CD14-positive monocyte (primary cell): ENCODE measurements at regions not wholly inside any gene's neighbourhood (a gene's known extent, or its start where the extent isn't known, plus 50 kb on each side); places are given as distances from the start of the nearest gene placed in this dataset.

Experiments used
- DNase-seq, 3 donors: peaks; one replicate each; pipeline ENCODE4 v3.0.0-alpha.2; 2011 to 2022
- H2AFZ ChIP-seq: 2 replicates; pipeline ENCODE4 v1.6.0; 2012; ENCODE audit warnings: mild to moderate bottlenecking, low read depth, low read length, inconsistent platforms; ENCODE audit not compliant: insufficient read depth, poor library complexity, severe bottlenecking
- H3K27ac ChIP-seq, 2 donors: 1 replicate in 1 of 2; 2 replicates in 1 of 2; pipeline ENCODE4 v1.5.1; 2012 to 2013; ENCODE audit warnings: low read length in 2 of 2, control low read depth in 1 of 2, inconsistent platforms in 1 of 2, low read depth in 1 of 2, mild to moderate bottlenecking in 1 of 2
- H3K27me3 ChIP-seq, 2 donors: one replicate each; pipeline versions ENCODE4 v1.6.0 to v1.6.1; 2011 to 2013; ENCODE audit warnings: low read length in 2 of 2; ENCODE audit not compliant: control insufficient read depth in 2 of 2, insufficient read depth in 2 of 2
- H3K36me3 ChIP-seq, 2 donors: replicated peaks in 1 of 2; 1 replicate in 1 of 2; 2 replicates in 1 of 2; pipeline versions ENCODE4 v1.5.1 to v1.6.1; 2012 to 2013; ENCODE audit warnings: low read length in 2 of 2, control low read depth in 1 of 2, inconsistent platforms in 1 of 2, mild to moderate bottlenecking in 1 of 2; ENCODE audit not compliant: insufficient read depth in 2 of 2, control insufficient read depth in 1 of 2
- H3K4me1 ChIP-seq, 2 donors: 1 replicate in 1 of 2; 2 replicates in 1 of 2; pipeline versions ENCODE4 v1.5.1 to v1.6.1; 2012 to 2013; ENCODE audit warnings: low read length in 2 of 2, control low read depth in 1 of 2, inconsistent platforms in 1 of 2, mild to moderate bottlenecking in 1 of 2, moderate library complexity in 1 of 2; ENCODE audit not compliant: insufficient read depth in 2 of 2, control insufficient read depth in 1 of 2
- H3K4me2 ChIP-seq: replicated peaks from 2 replicates; pipeline ENCODE3; 2012; ENCODE audit warnings: low read length, moderate library complexity, mild to moderate bottlenecking; ENCODE audit not compliant: poor library complexity, severe bottlenecking; ENCODE audit errors: extremely low read depth
- H3K4me3 ChIP-seq, 3 experiments: fragments of 200-600 bp in 1 of 3; sonication (generic) in 1 of 3; replicated peaks in 1 of 3; 1 replicate in 2 of 3; 2 replicates in 1 of 3; pipeline ENCODE4 v1.5.1; 2011 to 2013; ENCODE audit warnings: low read length in 3 of 3, mild to moderate bottlenecking in 3 of 3, control low read depth in 2 of 3, low read depth in 2 of 3, inconsistent platforms in 1 of 3, moderate library complexity in 1 of 3
- H3K79me2 ChIP-seq: 2 replicates; pipeline ENCODE4 v1.6.0; 2012; ENCODE audit warnings: mild to moderate bottlenecking, control low read depth, inconsistent platforms, low read length, moderate library complexity; ENCODE audit not compliant: insufficient read depth
- H3K9ac ChIP-seq: 2 replicates; pipeline ENCODE4 v1.6.0; 2017; ENCODE audit warnings: low read length, mild to moderate bottlenecking; ENCODE audit not compliant: insufficient read depth, poor library complexity, severe bottlenecking
- H3K9me3 ChIP-seq, 2 donors: replicated peaks in 1 of 2; 1 replicate in 1 of 2; 2 replicates in 1 of 2; pipeline versions ENCODE4 v1.5.1 to v1.6.1; 2012 to 2013; ENCODE audit warnings: low read length in 2 of 2, control low read depth in 1 of 2; ENCODE audit not compliant: control insufficient read depth in 1 of 2, insufficient read depth in 1 of 2
- H4K20me1 ChIP-seq: 2 replicates; pipeline ENCODE4 v1.6.0; 2012; ENCODE audit warnings: mild to moderate bottlenecking, low read length, control low read depth, moderate library complexity; ENCODE audit not compliant: insufficient read depth
- H3K27ac Mint-ChIP-seq, 7 donors: one replicate each; pipeline ENCODE4 v1.8.0; 2020; ENCODE audit warnings: mild to moderate bottlenecking in 7 of 7, mixed read lengths in 7 of 7, moderate library complexity in 6 of 7, inconsistent platforms in 2 of 7
- H3K27me3 Mint-ChIP-seq, 3 donors: one replicate each; pipeline ENCODE4 v1.8.0; 2021 to 2022; ENCODE audit warnings: low read depth in 3 of 3, mild to moderate bottlenecking in 3 of 3, mixed read lengths in 3 of 3, moderate library complexity in 3 of 3, inconsistent platforms in 1 of 3
- H3K36me3 Mint-ChIP-seq, 2 donors: one replicate each; pipeline ENCODE4 v1.8.0; 2020; ENCODE audit warnings: mixed read lengths in 2 of 2, inconsistent platforms in 1 of 2, mild to moderate bottlenecking in 1 of 2
- H3K4me1 Mint-ChIP-seq: one replicate; pipeline ENCODE4 v1.8.0; 2020; ENCODE audit warnings: mild to moderate bottlenecking, mixed read lengths
- H3K4me3 Mint-ChIP-seq, 2 donors: one replicate each; pipeline ENCODE4 v1.8.0; 2020; ENCODE audit warnings: mild to moderate bottlenecking in 2 of 2, mixed read lengths in 2 of 2, moderate library complexity in 1 of 2
- H3K9me3 Mint-ChIP-seq, 7 donors: one replicate each; pipeline ENCODE4 v1.8.0; 2020 to 2022; ENCODE audit warnings: mixed read lengths in 7 of 7, mild to moderate bottlenecking in 6 of 7, moderate library complexity in 6 of 7, inconsistent platforms in 2 of 7
- CTCF ChIP-seq: fragments of 200-600 bp; IDR thresholded peaks from one replicate; pipeline ENCODE4 v1.8.0; 2022; ENCODE audit warnings: antibody characterized with exemption, mild to moderate bottlenecking
- WGBS: methylation state at CpG from one replicate; pipeline ENCODE4 v1.1.5; 2013; ENCODE audit warnings: missing lambda C conversion rate; ENCODE audit not compliant: insufficient coverage; 5-methylcytosine and 5-hydroxymethylcytosine counted together
- intact Hi-C, 2 donors: fragments of 100-400 bp; cut with micrococcal nuclease; formaldehyde crosslinking; loops; one replicate each; pipeline versions ENCODE4 v1.15.0 to v1.15.1; 2023

DNA sequence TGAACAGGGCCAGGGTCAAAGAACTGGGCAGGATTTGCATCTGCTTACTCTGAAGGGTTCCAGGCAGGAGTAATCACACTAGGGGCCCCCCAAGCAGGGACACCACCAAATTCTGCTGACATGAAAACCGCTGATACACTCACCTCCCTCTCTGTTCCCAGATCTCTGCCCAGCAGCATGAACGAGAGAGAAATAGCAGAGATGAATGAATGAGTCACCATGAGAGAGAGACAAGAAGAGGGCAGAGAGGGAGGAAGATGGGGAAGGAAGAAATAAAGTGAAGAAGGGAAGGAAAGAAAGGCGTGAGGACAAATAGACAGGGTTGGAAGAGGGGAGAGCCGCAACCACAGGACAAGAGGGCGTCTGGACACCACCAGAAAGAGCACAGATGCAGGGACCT, 285.9 kb upstream of the NEBL start:
- Histone ChIP-seq H3K36me3 (no peaks in the 10 kb centered on the region), H2AFZ (no peak overlapping the region), H3K27me3 (peaks cover 0 to 3% of the 10 kb centered on the region in 2 donors), H3K27ac (no peak overlapping the region), H4K20me1 (no peaks in the 10 kb centered on the region), H3K9me3 (no peaks in the 10 kb centered on the region), H3K79me2 (no peaks in the 10 kb centered on the region), H3K4me2 (no peak overlapping the region), H3K9ac (no peak overlapping the region), H3K4me1 (no peaks in the 10 kb centered on the region), H3K4me3 (no peak overlapping the region)
- Mint-ChIP-seq H3K27me3 (peaks cover 5 to 9% (median 7%) of the 10 kb centered on the region in 3 donors), H3K4me3 (no peak overlapping the region), H3K36me3 (no peaks in the 10 kb centered on the region), H3K27ac (no peak overlapping the region), H3K4me1 (no peaks in the 10 kb centered on the region), H3K9me3 (peaks cover 5 to 27% (median 14%) of the 10 kb centered on the region in 7 donors)
- TF ChIP-seq CTCF = no peak
- WGBS = 94% methylated on average over 3 of the region's 5 CpGs
- intact Hi-C loops = no loop called here
- DNase-seq = no peak

DNA sequence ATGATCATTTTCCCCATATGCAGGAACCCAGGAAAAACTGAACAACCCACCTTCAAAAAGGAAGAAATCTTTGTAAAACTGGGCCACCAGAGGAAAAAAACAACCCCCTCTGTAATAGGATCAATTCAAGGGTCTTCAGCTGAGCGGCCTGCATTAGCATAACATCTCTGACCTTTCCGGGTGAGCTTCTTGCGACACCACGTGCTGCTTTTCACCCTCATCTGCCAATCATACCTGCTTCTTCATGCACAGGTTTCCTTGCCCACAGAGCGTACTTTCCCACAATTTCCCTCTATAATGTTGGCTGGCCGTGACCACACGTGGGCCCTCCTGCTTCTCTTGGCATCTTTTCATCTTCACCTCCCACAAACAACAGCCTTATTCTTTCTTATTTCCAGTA, 284.3 kb upstream of the NEBL start:
- Histone ChIP-seq H3K4me3 (no peak overlapping the region), H3K9me3 (no peaks in the 10 kb centered on the region), H3K4me2 (no peak overlapping the region), H3K79me2 (no peaks in the 10 kb centered on the region), H3K4me1 (no peaks in the 10 kb centered on the region), H3K27me3 (peaks cover 3 to 9% of the 10 kb centered on the region in 2 donors), H3K27ac (no peak overlapping the region), H3K9ac (no peak overlapping the region), H3K36me3 (no peaks in the 10 kb centered on the region), H2AFZ (no peak overlapping the region), H4K20me1 (no peaks in the 10 kb centered on the region)
- H3K4me1 Mint-ChIP-seq = no peaks in the 10 kb centered on the region
- peaks cover 11 to 24% (median 19%) of the 10 kb centered on the region in 3 donors for H3K27me3 Mint-ChIP-seq
- peaks cover 5 to 27% (median 14%) of the 10 kb centered on the region in 7 donors for H3K9me3 Mint-ChIP-seq
- TF ChIP-seq CTCF = no peak
- H3K36me3 Mint-ChIP-seq = no peaks in the 10 kb centered on the region
- H3K4me3 Mint-ChIP-seq = no peak overlapping the region
- intact Hi-C loops = no loop called here
- no peak overlapping the region for H3K27ac Mint-ChIP-seq
- WGBS = 87% methylated on average over 7 of the region's 7 CpGs
- DNase-seq = no peak
